GM18909 (cell line): ENCODE measurements at regions not wholly inside any gene's neighbourhood (a gene's known extent, or its start where the extent isn't known, plus 50 kb on each side); places are given as distances from the start of the nearest gene placed in this dataset.

Experiments used
- ATAC-seq: cut with Tn5 transposase; IDR thresholded peaks from one replicate; pipeline ENCODE4 v1.9.1; 2021; ENCODE audit warnings: mild to moderate bottlenecking; ENCODE audit not compliant: unreplicated experiment, poor library complexity

GRCh38 chr1:36584874-36585453 is 102.3 kb upstream of the CSF3R start:
- ATAC-seq: no peak

- ATAC-seq: no peak
These were observed 101.5 kb upstream of the CSF3R start for GRCh38 chr1:36583980-36584782.

- no peak for ATAC-seq
These were observed 100.4 kb upstream of the CSF3R start for GRCh38 chr1:36583080-36583479.

GRCh38 chr1:36582066-36582755 is 99.5 kb upstream of the CSF3R start:
- no peak for ATAC-seq

- no peak for ATAC-seq
These were observed 97.8 kb upstream of the CSF3R start for GRCh38 chr1:36580524-36580923.

- ATAC-seq: no peak
These were observed 96.3 kb upstream of the CSF3R start for GRCh38 chr1:36579039-36579438.

- ATAC-seq: no peak
These were observed 93.9 kb upstream of the CSF3R start for GRCh38 chr1:36576551-36577110.

GRCh38 chr1:36576118-36576517 is 93.4 kb upstream of the CSF3R start:
- ATAC-seq: no peak

GRCh38 chr1:36573445-36573844 is 90.7 kb upstream of the CSF3R start:
- no peak for ATAC-seq

GRCh38 chr1:36572906-36573305 is 90.2 kb upstream of the CSF3R start:
- ATAC-seq: no peak

- ATAC-seq: no peak
These were observed 89.5 kb upstream of the CSF3R start for GRCh38 chr1:36572142-36572715.

- ATAC-seq: no peak
These were observed 88.4 kb upstream of the CSF3R start for GRCh38 chr1:36571106-36571505.

GRCh38 chr1:36570478-36571060 is 87.9 kb upstream of the CSF3R start:
- ATAC-seq: no peak

- no peak for ATAC-seq
These were observed 87.3 kb upstream of the CSF3R start for GRCh38 chr1:36570006-36570405.

GRCh38 chr1:36567601-36568341 is 85.1 kb upstream of the CSF3R start:
- no peak for ATAC-seq

- no peak for ATAC-seq
These were observed 83.1 kb upstream of the CSF3R start for GRCh38 chr1:36565576-36566501.

- ATAC-seq: no peak
These were observed 79.5 kb upstream of the CSF3R start for GRCh38 chr1:36562181-36562685.

GRCh38 chr1:36561361-36561724 is 78.6 kb upstream of the CSF3R start:
- no peak for ATAC-seq
